AG04449 (cell line): ENCODE measurements at regions not wholly inside any gene's neighbourhood (a gene's known extent, or its start where the extent isn't known, plus 50 kb on each side); places are given as distances from the start of the nearest gene placed in this dataset.

ENCODE experiments used
- CTCF ChIA-PET: fragments of 350-600 bp; formaldehyde crosslinking; extraction: SDS; loops from one replicate; lab custom pipeline; 2021; ENCODE audit warnings: antibody characterized with exemption; lab: Yijun Ruan, JAX
- POLR2A ChIA-PET: fragments of 400-600, 350-600 bp; formaldehyde crosslinking; extraction: SDS; loops from one replicate; lab custom pipeline; 2020; ENCODE audit warnings: antibody characterized with exemption, inconsistent platforms; lab: Yijun Ruan, JAX
- DNase-seq: peaks from one replicate; pipeline ENCODE4 v3.0.0-alpha.2; 2010; ENCODE audit warnings: low read depth, low spot score
- H3K4me3 ChIP-seq: 2 replicates; pipeline ENCODE4 v1.5.1; 2011; ENCODE audit warnings: low read depth, mild to moderate bottlenecking, control low read depth, low read length
- TF ChIP-seq, protein P1 (sequence below): IDR thresholded peaks from one replicate; pipeline ENCODE4 v1.5.1; 2011; ENCODE audit warnings: mild to moderate bottlenecking, moderate library complexity, low read length, control low read depth, inconsistent platforms; ENCODE audit not compliant: insufficient read depth; ENCODE audit errors: missing control alignments

DNA sequence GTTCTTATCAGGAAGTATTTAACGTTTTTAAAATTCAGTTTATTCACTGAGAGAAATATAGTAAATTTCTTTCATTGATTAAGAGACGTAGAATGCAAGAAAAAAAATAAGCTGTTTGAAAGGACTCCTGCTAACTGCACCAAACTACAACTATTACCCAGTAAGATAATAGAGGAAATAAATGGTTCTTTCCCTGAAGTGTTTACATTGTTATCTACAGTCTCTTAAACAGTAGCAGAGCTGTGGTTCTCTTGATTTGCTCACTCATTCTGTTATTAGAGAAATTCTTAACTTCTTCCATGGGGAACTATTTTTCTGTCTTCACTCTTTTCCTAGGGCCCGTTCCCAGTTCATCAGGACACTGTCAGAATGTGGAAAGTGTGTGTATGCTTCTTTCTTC is 973.0 kb downstream of the KCNJ2 start:
- no peak for DNase-seq
- H3K4me3 ChIP-seq: no peak overlapping the region
- TF ChIP-seq, protein P1, sequence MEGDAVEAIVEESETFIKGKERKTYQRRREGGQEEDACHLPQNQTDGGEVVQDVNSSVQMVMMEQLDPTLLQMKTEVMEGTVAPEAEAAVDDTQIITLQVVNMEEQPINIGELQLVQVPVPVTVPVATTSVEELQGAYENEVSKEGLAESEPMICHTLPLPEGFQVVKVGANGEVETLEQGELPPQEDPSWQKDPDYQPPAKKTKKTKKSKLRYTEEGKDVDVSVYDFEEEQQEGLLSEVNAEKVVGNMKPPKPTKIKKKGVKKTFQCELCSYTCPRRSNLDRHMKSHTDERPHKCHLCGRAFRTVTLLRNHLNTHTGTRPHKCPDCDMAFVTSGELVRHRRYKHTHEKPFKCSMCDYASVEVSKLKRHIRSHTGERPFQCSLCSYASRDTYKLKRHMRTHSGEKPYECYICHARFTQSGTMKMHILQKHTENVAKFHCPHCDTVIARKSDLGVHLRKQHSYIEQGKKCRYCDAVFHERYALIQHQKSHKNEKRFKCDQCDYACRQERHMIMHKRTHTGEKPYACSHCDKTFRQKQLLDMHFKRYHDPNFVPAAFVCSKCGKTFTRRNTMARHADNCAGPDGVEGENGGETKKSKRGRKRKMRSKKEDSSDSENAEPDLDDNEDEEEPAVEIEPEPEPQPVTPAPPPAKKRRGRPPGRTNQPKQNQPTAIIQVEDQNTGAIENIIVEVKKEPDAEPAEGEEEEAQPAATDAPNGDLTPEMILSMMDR: no peak
- POLR2A ChIA-PET: no interaction called here
- CTCF ChIA-PET: no interaction called here

DNA sequence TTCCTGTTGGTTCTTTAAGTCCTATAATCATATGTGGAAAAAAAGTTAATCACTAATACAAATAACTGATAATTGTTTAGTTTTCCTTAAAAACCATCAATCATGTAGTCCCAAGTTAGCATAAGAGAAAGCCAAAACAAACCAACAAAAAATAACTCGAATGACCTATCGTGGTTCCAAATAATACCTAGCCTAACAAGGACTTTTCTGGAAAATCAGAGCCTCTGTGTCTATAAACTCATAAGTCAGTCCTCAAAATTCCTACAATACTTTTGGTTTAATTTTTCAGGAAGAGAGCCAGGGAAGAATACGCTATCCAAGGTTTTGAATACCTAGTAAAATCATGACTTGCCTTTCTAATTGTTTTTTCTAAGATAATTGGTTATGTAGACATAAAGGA is 975.3 kb upstream of the SOX9 start:
- CTCF ChIA-PET: no interaction called here
- DNase-seq: no peak
- H3K4me3 ChIP-seq: no peak overlapping the region
- POLR2A ChIA-PET: no interaction called here
- TF ChIP-seq, protein P1: no peak

DNA sequence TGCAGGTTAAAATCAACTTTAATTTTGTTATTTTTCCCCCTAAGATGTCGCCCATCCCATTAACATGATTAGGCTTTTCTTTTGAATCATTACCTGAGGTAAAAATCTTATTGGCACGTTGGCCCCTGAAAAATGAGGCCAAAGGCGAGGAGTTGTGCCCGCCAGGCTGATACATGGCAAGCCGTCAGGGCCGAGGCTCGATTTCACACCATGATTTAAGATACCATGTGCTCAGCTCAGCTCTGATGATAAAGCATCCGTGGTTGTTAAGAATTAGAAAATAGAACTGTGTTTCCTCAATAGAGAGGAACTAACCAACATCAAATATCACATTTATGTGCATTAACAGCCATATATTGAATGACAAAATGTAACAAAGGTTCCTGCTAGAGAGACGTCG is 972.9 kb upstream of the SOX9 start:
- H3K4me3 ChIP-seq: no peak overlapping the region
- DNase-seq: no peak
- CTCF ChIA-PET: interaction anchor here (0.9 kb wide), 1 partner anchor 313 kb away, joined by 3 read pairs; no protein-coding TSS in a partner anchor
- TF ChIP-seq, protein P1: no peak
- POLR2A ChIA-PET: no interaction called here

DNA sequence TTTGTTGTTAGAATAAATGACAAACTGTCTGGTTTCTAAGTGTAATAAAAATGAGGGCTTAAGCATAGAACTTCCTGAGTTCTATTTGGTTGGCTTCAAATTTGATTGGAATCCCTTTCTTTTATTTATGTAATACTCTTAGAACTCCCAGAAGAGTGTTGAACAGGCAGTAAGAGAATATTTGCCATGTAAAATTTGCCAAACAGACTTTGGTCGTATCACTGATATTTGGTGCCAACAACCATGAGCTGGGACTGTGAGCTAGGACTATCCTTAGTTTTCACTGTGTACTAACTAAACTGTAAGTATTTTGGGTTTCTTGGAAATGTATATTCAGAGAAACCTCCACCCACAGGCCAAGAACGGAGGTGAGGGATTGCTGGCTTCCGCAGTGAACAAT is 971.2 kb upstream of the SOX9 start:
- ChIA-PET POLR2A (no interaction called here), CTCF (no interaction called here)
- no peak for DNase-seq
- H3K4me3 ChIP-seq: no peak overlapping the region
- TF ChIP-seq, protein P1: no peak

DNA sequence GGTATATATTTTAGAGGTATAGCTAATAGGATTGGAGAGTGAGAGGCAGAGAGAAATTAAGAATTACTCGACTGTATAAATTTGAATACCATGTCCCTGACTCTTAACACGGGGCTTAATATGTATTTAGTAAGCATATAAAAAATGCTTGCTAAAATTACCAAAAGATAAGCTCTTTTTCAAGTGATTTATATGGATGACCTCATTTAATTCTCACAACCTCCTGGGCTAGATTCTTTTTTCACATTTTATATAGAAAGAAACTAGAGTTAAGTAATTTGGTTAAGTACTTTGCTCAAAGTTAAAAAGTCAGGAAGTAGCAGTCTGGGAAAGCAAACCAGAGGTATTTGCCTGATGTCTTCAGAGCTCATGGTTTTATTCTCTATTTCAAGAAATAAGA is 963.5 kb upstream of the SOX9 start:
- TF ChIP-seq, protein P1: no peak
- no peak for DNase-seq
- H3K4me3 ChIP-seq: no peak overlapping the region
- POLR2A ChIA-PET: no interaction called here
- CTCF ChIA-PET: no interaction called here

DNA sequence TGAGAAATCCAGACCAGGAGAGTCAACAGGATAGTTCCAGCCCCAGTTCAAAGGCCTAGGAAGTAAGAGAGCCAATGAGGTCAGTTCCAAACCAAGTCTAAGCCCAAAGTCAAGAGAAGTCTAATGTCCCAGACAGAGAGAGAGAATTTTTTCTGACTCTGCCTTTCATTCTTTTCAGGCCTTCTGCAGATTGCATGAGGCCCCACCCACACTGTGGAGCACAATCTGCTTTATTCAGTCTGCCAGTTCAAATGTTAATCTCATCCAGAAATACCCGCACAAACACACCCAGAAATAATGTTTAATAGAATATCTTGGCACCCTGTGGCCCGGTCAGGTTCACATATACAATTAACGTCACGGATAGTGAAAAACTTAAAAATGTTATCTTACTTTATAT is 962.4 kb upstream of the SOX9 start:
- H3K4me3 ChIP-seq: no peak overlapping the region
- TF ChIP-seq, protein P1: no peak
- ChIA-PET POLR2A (no interaction called here), CTCF (no interaction called here)
- no peak for DNase-seq
